ENCODE measurements at regions not wholly inside any gene's neighbourhood (a gene's known extent, or its start where the extent isn't known, plus 50 kb on each side); places are given as distances from the start of the nearest gene placed in this dataset.
"Not testable (repeated sequence)": the region's sequence is repeated elsewhere in the genome, so short reads cannot be mapped to it uniquely, and the experiment has no call there.

- TF ChIP-seq POLR2A (IDR thresholded peaks at IDR 0.05) (no peak), POLR2AphosphoS5 (IDR thresholded peaks at IDR 0.05) (no peak), CTCF (IDR thresholded peaks at IDR 0.05 in 8 of 11, conservative IDR thresholded peaks at IDR 0.05 in 3 of 11) (no peak)
- H3K4me3 ChIP-seq, result no peak overlapping the region
- H3K9me3 ChIP-seq, result no peaks in the 10 kb centered on the region
- H3K27me3 ChIP-seq (replicated peaks in 1 of 7), result no peaks in the 10 kb centered on the region
- no peak overlapping the region for H3K27ac ChIP-seq
- DNase-seq, result no peak
- intact Hi-C loops (cut with DNase I; ENCODE audit: low total_unique reads), result no loop called here
- 84 to 95% (median 94%) methylated on average over 2 of the region's 2 CpGs for WGBS, 5 donors
- no peaks in the 10 kb centered on the region for H3K36me3 ChIP-seq
- no peaks in the 10 kb centered on the region for H3K4me1 ChIP-seq
These were observed 512.3 kb downstream of the EDEM1 start for GRCh38 chr3:5699811-5700210.

GRCh38 chr3:5701005-5701404 is 513.5 kb downstream of the EDEM1 start:
- H3K4me1 ChIP-seq; H3K27ac ChIP-seq; H3K36me3 ChIP-seq; H3K4me3 ChIP-seq; DNase-seq; H3K27me3 ChIP-seq (replicated peaks in 1 of 7); intact Hi-C loops (cut with DNase I; ENCODE audit: low total_unique reads); H3K9me3 ChIP-seq: not testable (repeated sequence)
- 84 to 98% (median 91%) methylated on average over 2 of the region's 2 CpGs for WGBS, 5 donors

- Histone ChIP-seq H3K27ac (no peak overlapping the region), H3K9me3 (peaks cover 0 to 8% (median 0%) of the 10 kb centered on the region in 8 donors), H3K27me3 (replicated peaks in 1 of 7) (no peaks in the 10 kb centered on the region), H3K4me3 (no peak overlapping the region), H3K36me3 (no peaks in the 10 kb centered on the region), H3K4me1 (no peaks in the 10 kb centered on the region)
- no peak for DNase-seq
- 46 to 79% (median 67%) methylated on average over 2 of the region's 2 CpGs for WGBS, 5 donors
- intact Hi-C loops (cut with DNase I; ENCODE audit: low total_unique reads), result no loop called here
- TF ChIP-seq POLR2A (IDR thresholded peaks at IDR 0.05), result no peak
- no peak for TF ChIP-seq POLR2AphosphoS5 (IDR thresholded peaks at IDR 0.05)
- no peak for TF ChIP-seq CTCF (IDR thresholded peaks at IDR 0.05 in 8 of 11, conservative IDR thresholded peaks at IDR 0.05 in 3 of 11)
These were observed 520.3 kb downstream of the EDEM1 start for GRCh38 chr3:5707794-5708193.

- no peak overlapping the region for H3K27ac ChIP-seq
- WGBS, 5 donors, result 62 to 78% (median 75%) methylated on average over 2 of the region's 2 CpGs
- no peaks in the 10 kb centered on the region for H3K27me3 ChIP-seq (replicated peaks in 1 of 7)
- no peaks in the 10 kb centered on the region for H3K4me1 ChIP-seq
- intact Hi-C loops (cut with DNase I; ENCODE audit: low total_unique reads), result no loop called here
- no peak for TF ChIP-seq CTCF (IDR thresholded peaks at IDR 0.05 in 8 of 11, conservative IDR thresholded peaks at IDR 0.05 in 3 of 11)
- no peak for TF ChIP-seq POLR2AphosphoS5 (IDR thresholded peaks at IDR 0.05)
- no peaks in the 10 kb centered on the region for H3K36me3 ChIP-seq
- H3K4me3 ChIP-seq, result no peak overlapping the region
- H3K9me3 ChIP-seq, result peaks cover 0 to 8% (median 0%) of the 10 kb centered on the region in 8 donors
- DNase-seq, result no peak
These were observed 522.2 kb downstream of the EDEM1 start for GRCh38 chr3:5709714-5710113.

- TF ChIP-seq POLR2AphosphoS5 (IDR thresholded peaks at IDR 0.05) (no peak), CTCF (IDR thresholded peaks at IDR 0.05 in 8 of 11, conservative IDR thresholded peaks at IDR 0.05 in 3 of 11) (no peak), POLR2A (IDR thresholded peaks at IDR 0.05) (no peak)
- no peaks in the 10 kb centered on the region for H3K27me3 ChIP-seq (replicated peaks in 1 of 7)
- peaks cover 0 to 3% (median 0%) of the 10 kb centered on the region in 8 donors for H3K9me3 ChIP-seq
- 56 to 76% (median 60%) methylated on average over 3 of the region's 3 CpGs for WGBS, 5 donors
- no peaks in the 10 kb centered on the region for H3K4me1 ChIP-seq
- DNase-seq, result no peak
- intact Hi-C loops (cut with DNase I; ENCODE audit: low total_unique reads), result no loop called here
- no peak overlapping the region for H3K4me3 ChIP-seq
- no peak overlapping the region for H3K27ac ChIP-seq
- no peaks in the 10 kb centered on the region for H3K36me3 ChIP-seq
These were observed 523.2 kb downstream of the EDEM1 start for GRCh38 chr3:5710718-5711117.

Measured in spleen (tissue), 11 donors.